Heart left ventricle (tissue), 16 donors: ENCODE measurements at regions not wholly inside any gene's neighbourhood (a gene's known extent, or its start where the extent isn't known, plus 50 kb on each side); places are given as distances from the start of the nearest gene placed in this dataset.
"Not testable (repeated sequence)": the region's sequence is repeated elsewhere in the genome, so short reads cannot be mapped to it uniquely, and the experiment has no call there.

ENCODE experiments used
- ATAC-seq, 4 donors: fragments of 200-7000 bp; cut with Tn5 transposase; one replicate each; pipeline ENCODE4 v1.9.1; 2020 to 2022; ENCODE audit warnings: moderate library complexity in 4 of 4, mild to moderate bottlenecking in 3 of 4, moderate number of reproducible peaks in 1 of 4
- DNase-seq, 5 donors: peaks; one replicate each; pipeline ENCODE4 v3.0.0-alpha.2; 2020
- H3K27ac ChIP-seq, 12 donors: fragments of 200-600 bp; sonication (generic) in 4 of 12; one replicate each; pipeline versions ENCODE4 v1.5.0 to v1.8.0; 2016 to 2022; ENCODE audit warnings: mild to moderate bottlenecking in 2 of 12
- H3K27me3 ChIP-seq, 9 donors: fragments of 200-600 bp; sonication (generic) in 2 of 9; one replicate each; pipeline versions ENCODE4 v1.5.1 to v1.8.0; 2016 to 2022; ENCODE audit warnings: mild to moderate bottlenecking in 3 of 9
- H3K36me3 ChIP-seq, 9 donors: fragments of 200-600 bp; sonication (generic) in 2 of 9; one replicate each; pipeline versions ENCODE4 v1.5.0 to v1.8.0; 2018 to 2022; ENCODE audit warnings: mild to moderate bottlenecking in 2 of 9
- H3K4me1 ChIP-seq, 12 donors: fragments of 200-600 bp; sonication (generic) in 4 of 12; one replicate each; pipeline versions ENCODE4 v1.5.0 to v1.8.0; 2016 to 2022; ENCODE audit warnings: mild to moderate bottlenecking in 3 of 12
- H3K4me3 ChIP-seq, 12 donors: fragments of 200-600 bp; sonication (generic) in 4 of 12; one replicate each; pipeline versions ENCODE4 v1.5.0 to v1.8.0; 2017 to 2022; ENCODE audit warnings: mild to moderate bottlenecking in 9 of 12, moderate library complexity in 4 of 12
- H3K9me3 ChIP-seq, 12 donors: fragments of 200-600 bp; sonication (generic) in 4 of 12; one replicate each; pipeline versions ENCODE4 v1.5.0 to v1.8.0; 2016 to 2022; ENCODE audit warnings: mild to moderate bottlenecking in 1 of 12
- CTCF ChIP-seq, 12 donors: fragments of 200-600 bp; sonication (generic) in 4 of 12; IDR thresholded peaks; one replicate each; pipeline versions ENCODE4 v1.5.0 to v1.8.0; 2018 to 2022; ENCODE audit warnings: antibody characterized with exemption in 12 of 12, mild to moderate bottlenecking in 5 of 12
- POLR2A ChIP-seq, 2 donors: fragments of 450-650 bp; IDR thresholded peaks; one replicate each; pipeline ENCODE4 v1.6.1; 2017; ENCODE audit warnings: antibody characterized with exemption in 2 of 2, mild to moderate bottlenecking in 2 of 2, moderate library complexity in 2 of 2
- WGBS, 4 donors: extraction: QIAGEN DNeasy Blood & Tissue Kit in 2 of 4; methylation state at CpG; one replicate each; pipeline versions ENCODE4 v1.1.5 to v1.1.7; 2013 to 2018; 5-methylcytosine and 5-hydroxymethylcytosine counted together
- intact Hi-C, 10 donors: fragments of 100-400 bp; cut with DNase I; formaldehyde crosslinking; loops; one replicate each; pipeline versions ENCODE4 v1.11.1 to v1.14.2; 2022
- donor health status: ischemic (EF 13 %, LVEDD 7.1; RV severe dilation, severe dysfunction).
- donor health status: healthy with polysubstance abuse.
- donor health status: DM: no; HTN: yes; CAD: no.
- donor health status: DM: no; HTN: no; CAD: no.
- donor health status: ischemic (EF 25% LVEDD 6.9; RV normal size, moderate dysfunction).
- donor health status: ischemic (EF 25% LVEDD 5.7; RV mildly dilated, moderate dysfunction).
- donor health status: healthy.
- donor health status: DM: yes; HTN: yes; CAD: no.
- donor health status: ischemic (EF 35%, LVEDD 5.7; RV mildly dilated, moderate dysfunction).
- donor health status: nonischemic (EF 11% LVEDD 7.7; RV severe dilation, severe dysfunction).
- donor health status: DM: yes; HTN: yes; CAD: no.
- donor health status: PGD.
- donor health status: ischemic (EF 29% LVEDD 5.4; RV normal size, mild dysfunction).
- donor health status: nonischemic (EF 23%, LVEDD 6.1; RV moderate dilation, normal function).

- H3K4me1 ChIP-seq = no peaks in the 10 kb centered on the region
- TF ChIP-seq POLR2A (IDR thresholded peaks at IDR 0.05) (no peak), CTCF (IDR thresholded peaks at IDR 0.05) (no peak)
- intact Hi-C loops = no loop called here
- H3K4me3 ChIP-seq = no peak overlapping the region
- 82 to 88% (median 82%) methylated on average over 21 to 24 of the region's 25 CpGs for WGBS, 4 donors
- DNase-seq (peak in 3 of 5 donors; percentile 6 to 59 (median 15)), ATAC-seq (no peak)
- H3K36me3 ChIP-seq = no peaks in the 10 kb centered on the region
- H3K9me3 ChIP-seq = no peaks in the 10 kb centered on the region
- no peaks in the 10 kb centered on the region for H3K27me3 ChIP-seq
- H3K27ac ChIP-seq = no peak overlapping the region
Measured at GRCh38 chr14:104268725-104269436, 130.5 kb downstream of the KIF26A start.

- not testable (repeated sequence) for H3K4me1 ChIP-seq, H3K27ac ChIP-seq
- DNase-seq = peak in 3 of 5 donors; percentile 11 to 34 (median 11)
Measured at GRCh38 chr14:104269511-104270241, 131.3 kb downstream of the KIF26A start.

GRCh38 chr14:104271391-104271790 lies 133.0 kb downstream of the KIF26A start:
- Histone ChIP-seq H3K27me3 (no peaks in the 10 kb centered on the region), H3K27ac (no peak overlapping the region), H3K4me1 (peaks cover 0 to 3% (median 0%) of the 10 kb centered on the region in 12 donors), H3K36me3 (no peaks in the 10 kb centered on the region), H3K9me3 (no peaks in the 10 kb centered on the region), H3K4me3 (no peak overlapping the region)
- no peak for DNase-seq
- intact Hi-C loops = loop anchor here in 1 of 10 donors (10.0 kb wide), 1 partner anchor 117 kb away; no protein-coding TSS in a partner anchor
- 58 to 78% (median 73%) methylated on average over 1 of the region's 1 CpG for WGBS, 4 donors
- ATAC-seq = no peak
- TF ChIP-seq CTCF (IDR thresholded peaks at IDR 0.05) (no peak), POLR2A (IDR thresholded peaks at IDR 0.05) (no peak)

More at GRCh38 chr14:104269511-104270241, 131.3 kb downstream of the KIF26A start:
- not testable (repeated sequence) for H3K27me3 ChIP-seq, ATAC-seq, H3K36me3 ChIP-seq, H3K4me3 ChIP-seq, H3K9me3 ChIP-seq
- intact Hi-C loops = loop anchor here in 1 of 10 donors (10.0 kb wide), 1 partner anchor 115 kb away; no protein-coding TSS in a partner anchor
- WGBS, 4 donors = 90 to 94% (median 92%) methylated on average over 18 to 34 of the region's 34 CpGs

- ATAC-seq (no peak), DNase-seq (no peak)
- TF ChIP-seq CTCF (IDR thresholded peaks at IDR 0.05) = no peak
- TF ChIP-seq POLR2A (IDR thresholded peaks at IDR 0.05) = no peak
- H3K9me3 ChIP-seq = no peaks in the 10 kb centered on the region
- H3K36me3 ChIP-seq = no peaks in the 10 kb centered on the region
- no peak overlapping the region for H3K27ac ChIP-seq
- peaks cover 0 to 5% (median 0%) of the 10 kb centered on the region in 9 donors for H3K27me3 ChIP-seq
- H3K4me1 ChIP-seq = peaks cover 0 to 3% (median 0%) of the 10 kb centered on the region in 12 donors
- H3K4me3 ChIP-seq = no peak overlapping the region
- 90 to 92% (median 91%) methylated on average over 9 of the region's 9 CpGs for WGBS, 4 donors
- intact Hi-C loops = loop anchor here in 1 of 10 donors (10.0 kb wide), 1 partner anchor 120 kb away; no protein-coding TSS in a partner anchor
Measured at GRCh38 chr14:104274806-104275205, 136.4 kb downstream of the KIF26A start.
